Spleen (tissue), 7 donors: ENCODE measurements at regions not wholly inside any gene's neighbourhood (a gene's known extent, or its start where the extent isn't known, plus 50 kb on each side); places are given as distances from the start of the nearest gene placed in this dataset.

Experiments used
- CTCF ChIP-seq, 11 experiments: fragments of 200-600 bp in 7 of 11; fragments of 450-650 bp in 4 of 11; sonication (generic) in 4 of 11; IDR thresholded peaks in 8 of 11; conservative IDR thresholded peaks in 3 of 11; 1 replicate in 7 of 11; 2 replicates in 4 of 11; pipeline versions ENCODE4 v1.4.0 to v1.8.0; 2016 to 2021; ENCODE audit warnings: antibody characterized with exemption in 11 of 11, inconsistent platforms in 4 of 11, mild to moderate bottlenecking in 1 of 11
- POLR2A ChIP-seq, 3 donors: fragments of 450-650 bp; IDR thresholded peaks; one replicate each; pipeline ENCODE4 v1.5.1; 2017; ENCODE audit warnings: antibody characterized with exemption in 3 of 3, mild to moderate bottlenecking in 1 of 3
- POLR2AphosphoS5 ChIP-seq, 3 donors: sonication (generic); formaldehyde crosslinking; IDR thresholded peaks; one replicate each; pipeline ENCODE4 v1.5.1; 2017; ENCODE audit warnings: antibody characterized with exemption in 3 of 3
- donor health status: DM: no; HTN: no; CAD: no; lungs with moderate emphysema.
- donor health status: DM: no; HTN: no; CAD: no.
- donor health status: DM: no; HTN: no; CAD: no.

GRCh38 chr18:10300739-10301138, 153.7 kb upstream of the APCDD1 start:
- TF ChIP-seq CTCF (IDR thresholded peaks at IDR 0.05 in 8 of 11, conservative IDR thresholded peaks at IDR 0.05 in 3 of 11) (no peak), POLR2A (IDR thresholded peaks at IDR 0.05) (no peak), POLR2AphosphoS5 (IDR thresholded peaks at IDR 0.05) (no peak)
